Progenitor cell of endocrine pancreas (in vitro differentiated cells): ENCODE measurements at regions not wholly inside any gene's neighbourhood (a gene's known extent, or its start where the extent isn't known, plus 50 kb on each side); places are given as distances from the start of the nearest gene placed in this dataset.
"Not testable (repeated sequence)": the region's sequence is repeated elsewhere in the genome, so short reads cannot be mapped to it uniquely, and the experiment has no call there.

Experiments
- DNase-seq: peaks from one replicate; pipeline ENCODE4 v3.0.0; 2021; ENCODE audit warnings: low spot score; ENCODE audit not compliant: unreplicated experiment
- H3K27ac Mint-ChIP-seq: 2 replicates; pipeline ENCODE4 v1.8.0; 2021; ENCODE audit warnings: mild to moderate bottlenecking, moderate library complexity, mixed read lengths
- H3K27me3 Mint-ChIP-seq: 2 replicates; pipeline ENCODE4 v1.8.0; 2021; ENCODE audit warnings: mixed read lengths
- H3K36me3 Mint-ChIP-seq: 2 replicates; pipeline ENCODE4 v1.8.0; 2022; ENCODE audit warnings: mixed read lengths; ENCODE audit not compliant: insufficient read depth
- H3K4me1 Mint-ChIP-seq: 2 replicates; pipeline ENCODE4 v1.8.0; 2021; ENCODE audit warnings: low read depth, mixed read lengths
- H3K4me3 Mint-ChIP-seq: 2 replicates; pipeline ENCODE4 v1.8.0; 2021; ENCODE audit warnings: low read depth, mild to moderate bottlenecking, moderate library complexity, mixed read lengths
- H3K9me3 Mint-ChIP-seq: 2 replicates; pipeline ENCODE4 v1.8.0; 2021; ENCODE audit warnings: low read depth, mixed read lengths
- TF ChIP-seq, protein P1 (sequence below): fragments of 200-600 bp; sonication (generic); IDR thresholded peaks from one replicate; pipeline ENCODE4 v1.5.0; 2021; ENCODE audit warnings: antibody characterized with exemption, mild to moderate bottlenecking; ENCODE audit not compliant: unreplicated experiment

- not testable (repeated sequence) for H3K36me3 Mint-ChIP-seq, H3K9me3 Mint-ChIP-seq, H3K4me3 Mint-ChIP-seq, H3K27me3 Mint-ChIP-seq, H3K27ac Mint-ChIP-seq, H3K4me1 Mint-ChIP-seq, DNase-seq
- TF ChIP-seq, protein P1, sequence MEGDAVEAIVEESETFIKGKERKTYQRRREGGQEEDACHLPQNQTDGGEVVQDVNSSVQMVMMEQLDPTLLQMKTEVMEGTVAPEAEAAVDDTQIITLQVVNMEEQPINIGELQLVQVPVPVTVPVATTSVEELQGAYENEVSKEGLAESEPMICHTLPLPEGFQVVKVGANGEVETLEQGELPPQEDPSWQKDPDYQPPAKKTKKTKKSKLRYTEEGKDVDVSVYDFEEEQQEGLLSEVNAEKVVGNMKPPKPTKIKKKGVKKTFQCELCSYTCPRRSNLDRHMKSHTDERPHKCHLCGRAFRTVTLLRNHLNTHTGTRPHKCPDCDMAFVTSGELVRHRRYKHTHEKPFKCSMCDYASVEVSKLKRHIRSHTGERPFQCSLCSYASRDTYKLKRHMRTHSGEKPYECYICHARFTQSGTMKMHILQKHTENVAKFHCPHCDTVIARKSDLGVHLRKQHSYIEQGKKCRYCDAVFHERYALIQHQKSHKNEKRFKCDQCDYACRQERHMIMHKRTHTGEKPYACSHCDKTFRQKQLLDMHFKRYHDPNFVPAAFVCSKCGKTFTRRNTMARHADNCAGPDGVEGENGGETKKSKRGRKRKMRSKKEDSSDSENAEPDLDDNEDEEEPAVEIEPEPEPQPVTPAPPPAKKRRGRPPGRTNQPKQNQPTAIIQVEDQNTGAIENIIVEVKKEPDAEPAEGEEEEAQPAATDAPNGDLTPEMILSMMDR: peak; percentile 75
These were observed 126.8 kb upstream of the STK17B start for GRCh38 chr2:196298106-196298723.

- H3K9me3 Mint-ChIP-seq: no peaks in the 10 kb centered on the region
- H3K4me3 Mint-ChIP-seq: no peak overlapping the region
- peaks cover 8% of the 10 kb centered on the region for H3K4me1 Mint-ChIP-seq
- H3K27me3 Mint-ChIP-seq: no peaks in the 10 kb centered on the region
- H3K27ac Mint-ChIP-seq: no peak overlapping the region
- TF ChIP-seq, protein P1: no peak
- DNase-seq: no peak
- H3K36me3 Mint-ChIP-seq: peaks cover 13% of the 10 kb centered on the region
These were observed 136.5 kb upstream of the STK17B start for GRCh38 chr2:196307775-196308305.

- no peak for DNase-seq
- TF ChIP-seq, protein P1: no peak
- Mint-ChIP-seq H3K36me3 (peaks cover 5% of the 10 kb centered on the region), H3K27me3 (no peaks in the 10 kb centered on the region), H3K4me3 (no peak overlapping the region), H3K27ac (no peak overlapping the region), H3K4me1 (no peaks in the 10 kb centered on the region), H3K9me3 (no peaks in the 10 kb centered on the region)
These were observed 138.3 kb upstream of the STK17B start for GRCh38 chr2:196309691-196310090.

GRCh38 chr2:196314157-196314556 is 142.8 kb upstream of the STK17B start:
- Mint-ChIP-seq H3K27ac (no peak overlapping the region), H3K9me3 (no peaks in the 10 kb centered on the region), H3K4me1 (peaks cover 3% of the 10 kb centered on the region), H3K27me3 (no peaks in the 10 kb centered on the region), H3K36me3 (peaks cover 4% of the 10 kb centered on the region), H3K4me3 (no peak overlapping the region)
- TF ChIP-seq, protein P1: no peak
- no peak for DNase-seq

DNA sequence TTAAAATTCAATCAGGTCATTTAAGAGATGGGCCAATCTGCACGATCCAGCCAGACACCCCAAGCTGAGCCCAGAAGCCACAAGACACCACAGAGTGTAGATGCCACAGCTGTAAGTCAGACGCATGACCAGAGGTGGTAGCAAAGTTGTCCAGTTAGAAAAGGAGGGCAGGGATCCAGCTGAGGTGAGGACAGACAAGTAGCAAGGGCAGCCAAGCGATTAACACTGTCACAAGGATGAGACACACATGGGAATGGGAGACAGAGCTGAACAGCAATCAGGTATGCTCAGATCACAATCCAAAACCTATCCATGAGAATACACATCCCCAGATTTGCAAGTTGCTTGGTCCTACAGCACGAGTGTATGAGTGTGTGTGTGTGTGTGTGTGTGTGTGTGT is 143.4 kb upstream of the STK17B start:
- H3K36me3 Mint-ChIP-seq: peaks cover 6% of the 10 kb centered on the region
- DNase-seq: no peak
- TF ChIP-seq, protein P1: no peak
- no peaks in the 10 kb centered on the region for H3K9me3 Mint-ChIP-seq
- peaks cover 3% of the 10 kb centered on the region for H3K4me1 Mint-ChIP-seq
- H3K27me3 Mint-ChIP-seq: no peaks in the 10 kb centered on the region
- H3K27ac Mint-ChIP-seq: no peak overlapping the region
- H3K4me3 Mint-ChIP-seq: no peak overlapping the region
